Lung (tissue), 11 donors: ENCODE measurements at regions not wholly inside any gene's neighbourhood (a gene's known extent, or its start where the extent isn't known, plus 50 kb on each side); places are given as distances from the start of the nearest gene placed in this dataset.

Experiments used
- ATAC-seq: fragments of 200-7000 bp; cut with Tn5 transposase; one replicate; pipeline ENCODE4 v1.9.1; 2020; ENCODE audit warnings: moderate number of reproducible peaks; ENCODE audit not compliant: insufficient read depth, low FRiP score
- DNase-seq, 3 donors: peaks; one replicate each; pipeline ENCODE4 v3.0.0-alpha.2; 2013 to 2017
- H3K27ac ChIP-seq, 2 donors: one replicate each; pipeline ENCODE4 v1.5.1; 2013; ENCODE audit warnings: mild to moderate bottlenecking in 2 of 2, moderate library complexity in 2 of 2, control low read depth in 1 of 2, inconsistent platforms in 1 of 2, low read depth in 1 of 2, low read length in 1 of 2
- H3K27me3 ChIP-seq, 3 donors: one replicate each; pipeline ENCODE4 v1.5.1; 2013; ENCODE audit warnings: low read length in 2 of 3; ENCODE audit not compliant: control insufficient read depth in 3 of 3, insufficient read depth in 3 of 3
- H3K36me3 ChIP-seq, 4 donors: one replicate each; pipeline ENCODE4 v1.5.1; 2013; ENCODE audit warnings: low read length in 4 of 4, mild to moderate bottlenecking in 1 of 4, moderate library complexity in 1 of 4; ENCODE audit not compliant: control insufficient read depth in 4 of 4, insufficient read depth in 4 of 4
- H3K4me1 ChIP-seq, 5 donors: one replicate each; pipeline ENCODE4 v1.5.1; 2013; ENCODE audit warnings: low read length in 5 of 5, mild to moderate bottlenecking in 2 of 5, moderate library complexity in 1 of 5; ENCODE audit not compliant: control insufficient read depth in 5 of 5, insufficient read depth in 5 of 5
- H3K4me3 ChIP-seq: one replicate; pipeline ENCODE4 v1.5.1; 2013; ENCODE audit warnings: mild to moderate bottlenecking, control low read depth, moderate library complexity
- H3K9ac ChIP-seq, 2 donors: one replicate each; pipeline ENCODE4 v1.5.1; 2013; ENCODE audit warnings: low read length in 2 of 2, control low read depth in 1 of 2; ENCODE audit not compliant: insufficient read depth in 1 of 2
- H3K9me3 ChIP-seq, 4 donors: one replicate each; pipeline ENCODE4 v1.5.1; 2013; ENCODE audit warnings: low read length in 3 of 4, mild to moderate bottlenecking in 1 of 4, moderate library complexity in 1 of 4; ENCODE audit not compliant: control insufficient read depth in 4 of 4, insufficient read depth in 3 of 4
- CTCF ChIP-seq: IDR thresholded peaks from 2 replicates; pipeline ENCODE4 v1.5.1; 2012; ENCODE audit warnings: mild to moderate bottlenecking; ENCODE audit errors: control extremely low read depth, extremely low read depth
- WGBS, 2 donors: extraction: QIAGEN DNeasy Blood & Tissue Kit; methylation state at CpG; one replicate each; pipeline ENCODE4 v1.1.7; 2013; 5-methylcytosine and 5-hydroxymethylcytosine counted together
- donor health status: control.
- donor health status: control.
- donor health status: Bipolar disorder and iron deficiency.
- donor health status: healthy.
- donor health status: DM: yes; HTN: yes; CAD: no.

- H3K27me3 ChIP-seq: no peaks in the 10 kb centered on the region
- ATAC-seq: no peak
- H3K9me3 ChIP-seq: peaks cover 0 to 3% (median 0%) of the 10 kb centered on the region in 4 donors
- H3K36me3 ChIP-seq: no peaks in the 10 kb centered on the region
- no peak overlapping the region for H3K9ac ChIP-seq
- peaks cover 0 to 8% (median 0%) of the 10 kb centered on the region in 5 donors for H3K4me1 ChIP-seq
- no peak overlapping the region for H3K27ac ChIP-seq
- no peak for TF ChIP-seq CTCF
- no peak for DNase-seq
- H3K4me3 ChIP-seq: no peak overlapping the region
- WGBS, 2 donors: 80 to 85% methylated on average over 4 of the region's 4 CpGs
These were observed 211.7 kb upstream of the KLF6 start for GRCh38 chr10:3996697-3997096.

GRCh38 chr10:3995302-3996210 is 210.5 kb upstream of the KLF6 start:
- Histone ChIP-seq H3K9me3 (no peaks in the 10 kb centered on the region), H3K9ac (no peak overlapping the region), H3K4me1 (peaks cover 0 to 8% (median 0%) of the 10 kb centered on the region in 5 donors), H3K36me3 (no peaks in the 10 kb centered on the region), H3K4me3 (no peak overlapping the region), H3K27me3 (no peaks in the 10 kb centered on the region), H3K27ac (no peak overlapping the region)
- ATAC-seq (no peak), DNase-seq (no peak)
- no peak for TF ChIP-seq CTCF
- 69 to 70% methylated on average over 8 of the region's 8 CpGs for WGBS, 2 donors

- Histone ChIP-seq H3K27ac (no peak overlapping the region), H3K4me1 (peaks cover 0 to 8% (median 0%) of the 10 kb centered on the region in 5 donors), H3K36me3 (no peaks in the 10 kb centered on the region), H3K4me3 (no peak overlapping the region), H3K9me3 (no peaks in the 10 kb centered on the region), H3K9ac (no peak overlapping the region), H3K27me3 (no peaks in the 10 kb centered on the region)
- ATAC-seq: no peak
- no peak for DNase-seq
- WGBS, 2 donors: 86 to 92% methylated on average over 16 of the region's 16 CpGs
- TF ChIP-seq CTCF: no peak
These were observed 207.6 kb upstream of the KLF6 start for GRCh38 chr10:3992382-3993178.
